ENCODE measurements at regions not wholly inside any gene's neighbourhood (a gene's known extent, or its start where the extent isn't known, plus 50 kb on each side); places are given as distances from the start of the nearest gene placed in this dataset.
"Not testable (repeated sequence)": the region's sequence is repeated elsewhere in the genome, so short reads cannot be mapped to it uniquely, and the experiment has no call there.

DNA sequence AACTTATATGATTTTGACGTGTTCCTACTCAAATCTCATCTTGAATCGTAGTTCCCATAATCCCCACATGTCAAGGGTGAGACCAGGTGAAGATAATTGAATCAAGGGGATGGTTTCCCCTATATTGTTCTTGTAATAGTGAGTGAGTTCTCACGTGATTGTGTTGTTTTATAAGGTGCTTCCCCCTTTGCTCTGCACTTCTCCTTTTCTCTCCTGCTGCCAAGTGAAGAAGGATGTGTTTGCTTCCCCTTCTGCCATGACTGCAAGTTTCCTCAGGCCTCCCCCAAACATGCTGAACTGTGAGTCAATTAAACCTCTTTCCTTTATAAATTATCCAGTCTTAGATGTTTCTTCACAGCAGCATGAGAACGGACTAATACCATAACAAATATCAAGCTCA lies 83.2 kb downstream of the MANEA start:
- no peak for DNase-seq

DNA sequence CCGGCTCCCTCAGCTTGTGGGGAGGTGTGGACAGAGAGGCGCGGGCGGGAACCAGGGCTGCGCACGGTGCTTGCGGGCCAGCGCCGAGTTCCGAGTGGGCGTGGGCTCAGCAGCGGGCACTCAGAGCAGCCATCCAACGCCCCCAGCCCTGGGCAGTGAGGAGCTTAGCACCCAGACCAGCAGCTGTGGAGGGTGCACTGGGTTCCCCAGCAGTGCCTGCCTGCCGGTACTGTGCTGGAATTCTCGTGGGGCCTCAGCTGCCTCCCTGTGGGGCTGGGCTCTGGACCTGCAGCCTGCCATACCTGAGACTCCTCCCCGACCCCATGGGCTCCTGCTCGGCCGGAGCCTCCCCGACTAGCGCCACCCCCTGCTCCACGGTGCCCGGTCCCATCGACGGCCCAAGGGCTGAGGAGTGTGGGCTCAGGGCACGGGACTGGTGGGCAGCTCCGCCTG lies 92.7 kb downstream of the MANEA start:
- DNase-seq: no peak

DNA sequence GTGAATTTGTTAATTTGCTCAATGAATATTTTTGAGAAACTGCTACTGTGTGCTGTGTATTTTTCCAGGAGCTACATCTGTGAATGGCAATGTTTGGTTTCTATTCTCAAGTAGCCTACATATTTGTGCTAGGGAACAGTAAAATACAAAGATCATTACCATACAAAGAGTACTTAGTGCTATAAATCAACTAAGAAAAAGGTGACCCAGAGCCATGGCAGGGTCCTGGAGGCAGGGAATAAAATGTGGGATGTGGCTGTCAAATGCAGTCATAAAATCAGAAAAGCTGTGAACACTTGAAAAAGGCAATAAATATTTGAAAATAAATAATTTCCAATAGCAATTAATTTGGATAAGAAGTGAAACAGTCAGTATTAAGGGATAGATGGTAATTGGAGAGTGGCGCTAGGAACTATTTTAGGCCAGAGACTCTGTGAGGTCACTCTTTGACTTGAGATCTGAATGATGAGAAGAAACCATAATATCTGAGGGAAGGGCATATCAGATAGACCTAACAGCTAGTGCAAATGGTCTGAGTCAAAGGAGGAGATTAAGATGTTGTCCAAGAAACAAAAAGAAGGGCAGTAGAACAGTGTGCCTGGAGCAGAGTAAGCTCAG lies 98.8 kb downstream of the MANEA start:
- DNase-seq: no peak

DNA sequence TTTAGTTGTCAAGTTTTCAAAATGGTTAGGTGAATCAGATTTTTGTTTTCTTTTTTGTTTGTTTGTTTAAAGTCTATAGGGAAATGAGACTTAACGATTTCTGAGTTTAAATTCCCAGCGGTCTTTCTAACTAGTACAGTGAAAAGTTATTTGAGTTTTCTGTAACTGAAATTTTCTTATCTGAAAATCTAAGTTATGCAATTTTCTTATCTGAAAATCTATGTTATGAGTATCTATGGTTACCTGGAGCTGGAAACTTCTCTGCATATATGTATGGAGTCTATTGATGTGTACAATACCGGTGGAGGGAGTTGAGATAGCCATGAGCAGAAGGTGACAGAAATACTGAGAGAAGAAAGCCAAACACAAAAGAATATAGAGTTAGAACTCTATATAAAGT lies 102.6 kb downstream of the MANEA start:
- DNase-seq: no peak

DNA sequence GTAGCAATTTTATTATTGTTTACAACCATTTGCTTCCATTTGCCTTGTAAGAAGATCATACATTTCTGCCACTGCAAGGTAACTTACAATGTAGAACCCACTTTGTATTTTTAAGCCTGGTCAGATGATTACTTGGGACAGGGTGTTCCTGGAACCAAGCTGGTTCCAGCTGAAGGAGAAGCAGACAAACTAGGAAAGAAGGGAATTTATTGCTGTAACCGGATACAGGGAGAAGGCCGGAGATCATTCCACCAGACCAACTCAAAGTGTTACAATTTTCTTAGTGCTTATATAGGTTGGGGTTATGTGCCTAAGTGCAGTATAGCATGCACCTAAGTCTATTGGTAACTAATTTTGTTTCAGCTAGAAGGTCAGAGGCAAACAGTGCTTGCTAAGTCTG lies 104.4 kb downstream of the MANEA start:
- DNase-seq: no peak

DNA sequence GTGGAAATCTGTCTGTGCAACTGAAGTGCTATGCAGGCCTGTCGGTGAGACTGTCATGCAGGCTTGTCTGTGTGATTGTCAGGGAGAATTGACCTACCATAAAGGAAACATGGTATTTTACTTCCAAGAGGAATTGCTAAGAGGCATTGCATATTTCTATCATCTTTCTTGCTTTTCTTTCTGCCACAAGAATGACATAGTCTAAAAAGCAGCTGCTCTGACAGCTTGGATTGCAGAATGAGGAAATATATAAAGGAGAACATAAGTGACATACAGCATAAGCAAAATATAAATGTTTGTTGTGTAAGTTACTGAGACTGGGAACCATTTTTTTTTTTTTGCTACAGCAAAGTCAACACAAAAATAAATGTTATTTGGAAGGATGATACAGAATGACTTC lies 105.1 kb downstream of the MANEA start:
- DNase-seq: no peak

DNA sequence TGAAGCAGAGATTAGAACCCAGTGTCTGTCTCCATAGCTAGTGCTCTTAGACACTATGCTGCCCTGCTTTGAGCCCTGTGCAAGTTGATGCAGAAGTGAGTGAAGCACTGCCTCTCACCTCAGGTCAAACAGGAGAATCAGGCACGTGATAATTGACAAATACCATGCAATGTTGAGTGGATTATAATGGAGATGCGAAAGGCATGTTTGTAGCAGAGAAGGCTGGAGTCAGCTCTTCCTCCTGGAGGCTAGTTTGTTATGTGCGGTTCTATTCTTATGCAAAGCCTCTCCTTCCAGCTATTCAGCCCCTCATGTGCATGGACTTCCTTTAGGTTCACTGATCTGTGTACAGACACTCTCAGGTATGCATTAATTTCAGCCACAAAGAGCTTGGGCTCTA lies 108.5 kb downstream of the MANEA start:
- no peak for DNase-seq

DNA sequence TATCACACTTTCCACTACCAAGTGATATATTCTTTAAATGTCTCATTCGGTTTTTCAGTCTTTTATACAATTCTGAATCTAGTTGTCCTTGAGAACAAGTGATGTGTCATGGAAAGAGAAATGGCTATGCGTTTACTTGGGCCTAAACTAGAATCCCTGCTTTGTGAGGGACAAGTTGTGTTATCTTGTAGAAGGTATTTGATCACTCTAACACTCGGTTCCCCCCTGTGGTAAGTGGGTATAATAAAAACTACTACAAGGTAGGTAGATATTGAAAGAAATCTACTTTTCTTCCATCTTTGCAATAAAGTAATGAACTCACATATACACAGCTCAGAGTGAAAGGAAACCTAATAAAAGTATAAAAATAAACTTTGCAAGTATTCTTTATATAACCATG lies 108.9 kb downstream of the MANEA start:
- DNase-seq: no peak

DNA sequence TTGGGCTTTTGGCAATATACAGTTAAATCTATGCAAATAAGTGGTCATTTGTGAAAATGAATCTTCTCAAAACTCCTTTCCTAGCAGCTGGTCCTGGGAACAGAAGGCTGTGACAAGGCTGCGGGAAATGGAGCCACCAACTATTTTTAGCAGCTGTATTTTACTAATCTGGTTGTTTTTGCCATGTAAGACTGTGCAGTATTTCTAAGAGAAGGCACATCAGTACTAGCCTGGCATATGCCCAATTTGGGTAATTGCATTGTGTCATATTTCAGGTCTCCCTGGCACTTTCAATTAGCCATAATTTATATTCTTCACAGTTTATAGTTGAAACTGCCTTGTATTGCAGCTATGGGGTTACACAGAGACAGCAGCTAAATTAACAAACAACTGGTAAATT lies 109.6 kb downstream of the MANEA start:
- DNase-seq: no peak

DNA sequence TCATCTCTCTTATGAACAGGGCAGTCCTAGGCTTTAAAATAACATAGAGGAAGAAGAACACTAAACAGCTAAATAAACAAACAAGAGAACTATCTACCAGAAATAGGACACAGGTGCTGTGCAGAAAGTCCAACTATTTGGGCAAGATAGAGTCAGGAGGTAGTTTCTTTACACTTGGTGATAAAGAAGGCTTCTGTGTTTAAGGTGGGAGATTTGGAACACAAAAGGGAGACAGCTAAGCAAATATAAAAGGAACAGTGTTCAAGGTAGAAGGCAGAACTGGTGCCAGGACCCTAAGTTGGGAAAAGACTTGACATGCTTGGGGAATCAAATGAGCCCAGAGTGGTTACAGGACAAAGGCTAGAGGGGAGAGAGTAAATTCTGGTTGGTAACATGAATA lies 110.5 kb downstream of the MANEA start:
- DNase-seq: no peak

DNA sequence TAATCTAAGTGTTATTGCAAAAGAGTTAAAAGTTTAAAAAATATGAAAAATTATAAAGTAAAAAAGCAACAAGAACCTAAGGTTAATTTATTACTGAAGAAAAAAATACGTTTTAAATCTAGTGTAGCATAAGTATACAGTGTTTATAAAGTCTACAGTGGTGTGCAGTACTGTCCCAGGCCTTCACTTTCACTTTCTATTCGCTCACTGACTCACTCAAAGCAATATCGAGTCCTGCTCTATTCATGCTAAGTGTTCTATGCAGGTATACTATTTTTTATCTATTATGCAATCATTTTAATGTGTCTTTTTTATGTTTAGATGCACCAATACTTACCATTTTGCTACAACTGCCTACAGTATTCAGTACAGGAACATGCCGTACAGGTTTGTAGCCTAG lies 113.0 kb downstream of the MANEA start:
- peak; percentile 12 for DNase-seq

DNA sequence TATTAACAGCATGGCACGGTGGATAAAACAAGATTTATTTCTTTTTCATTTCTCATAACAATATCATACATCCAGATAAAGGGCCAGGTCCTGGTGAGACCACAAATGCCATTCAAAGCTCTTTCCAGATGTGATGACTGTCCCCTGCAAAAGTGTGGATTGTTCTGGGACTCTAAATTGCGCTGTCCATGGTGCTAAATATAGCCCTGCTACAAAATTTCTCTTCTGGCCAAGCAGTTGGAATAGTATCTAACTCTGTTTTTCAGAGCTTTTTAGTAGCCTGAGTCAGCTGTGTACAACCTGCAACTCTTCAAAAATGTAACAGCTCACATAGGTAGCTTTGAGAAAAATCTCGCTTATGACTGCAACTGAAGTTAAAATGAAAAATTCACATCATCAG lies 115.8 kb downstream of the MANEA start:
- no peak for DNase-seq

DNA sequence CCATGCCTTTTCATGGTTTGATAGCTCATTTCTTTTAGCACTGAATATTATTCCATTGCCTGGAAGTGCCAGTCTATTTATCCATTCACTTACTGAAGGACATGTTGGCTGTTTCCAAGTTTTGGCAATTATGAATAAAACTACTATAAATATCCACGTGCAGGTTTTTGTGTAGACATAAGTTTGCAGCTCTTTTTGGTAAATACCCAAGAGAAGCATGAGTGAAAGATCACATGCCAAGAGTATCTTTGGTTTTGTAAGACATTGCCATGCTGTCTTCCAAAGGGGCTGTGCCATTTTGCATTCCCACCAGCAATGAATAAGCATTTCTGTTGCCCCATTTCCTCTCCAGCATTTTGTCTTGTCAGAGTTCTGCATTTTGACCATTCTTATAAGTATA lies 120.9 kb downstream of the MANEA start:
- DNase-seq: no peak

DNA sequence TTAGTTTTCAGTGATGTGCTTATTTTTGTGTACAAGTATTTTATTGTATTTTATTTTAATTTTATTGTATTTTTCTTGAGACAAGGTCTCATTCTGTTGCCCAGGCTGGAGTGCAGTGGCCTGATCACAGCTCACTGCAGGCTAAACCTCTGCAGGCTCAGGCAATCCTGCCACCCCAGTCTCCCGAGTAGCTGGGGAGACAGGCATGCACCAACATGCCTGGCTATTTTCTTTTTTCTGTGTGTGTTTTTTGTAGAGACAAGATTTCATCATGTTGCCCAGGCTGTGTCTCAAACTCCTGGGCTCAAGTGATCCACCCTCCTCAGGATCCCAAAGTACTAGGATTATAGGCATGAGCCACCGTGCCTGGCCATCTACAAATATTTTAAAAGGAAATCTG lies 146.3 kb downstream of the MANEA start:
- DNase-seq: no peak

DNA sequence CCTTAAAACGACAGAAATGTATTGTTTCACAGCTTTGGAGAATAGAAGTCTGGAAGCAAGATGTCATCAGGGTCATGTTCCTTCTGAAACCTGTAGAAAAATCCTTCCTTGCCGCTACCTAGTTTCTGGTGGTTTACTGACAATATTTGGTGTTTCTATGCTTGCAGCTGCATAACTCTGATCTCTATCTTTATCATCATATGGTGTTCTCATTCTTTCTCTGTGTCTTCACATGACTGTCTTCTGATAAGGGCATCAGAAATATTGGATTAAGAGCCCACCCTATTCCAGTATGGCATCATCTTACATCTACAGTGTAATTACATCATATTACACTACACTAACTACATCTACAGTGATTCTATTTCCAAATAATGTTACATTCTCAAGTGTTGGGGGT lies 148.0 kb downstream of the MANEA start:
- no peak for DNase-seq

DNA sequence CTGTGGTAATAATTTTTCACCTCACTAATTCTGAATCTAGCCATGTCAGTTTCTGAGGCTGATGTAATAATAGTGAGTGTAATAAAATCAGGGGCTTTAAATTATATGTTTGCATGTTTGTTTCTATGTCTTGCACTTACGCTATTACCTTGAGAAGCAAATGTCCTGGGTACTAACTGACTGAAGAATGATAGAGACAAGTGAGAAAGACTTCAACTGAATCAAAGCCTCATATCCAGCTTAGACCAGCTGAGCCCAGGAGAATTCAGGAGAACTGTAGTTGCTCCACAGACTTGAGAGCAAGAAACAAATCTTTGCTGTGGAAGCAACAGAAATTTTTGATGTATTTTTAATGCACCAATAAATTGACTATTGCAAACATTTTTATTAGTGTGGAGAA lies 162.8 kb downstream of the MANEA start:
- no peak for DNase-seq

DNA sequence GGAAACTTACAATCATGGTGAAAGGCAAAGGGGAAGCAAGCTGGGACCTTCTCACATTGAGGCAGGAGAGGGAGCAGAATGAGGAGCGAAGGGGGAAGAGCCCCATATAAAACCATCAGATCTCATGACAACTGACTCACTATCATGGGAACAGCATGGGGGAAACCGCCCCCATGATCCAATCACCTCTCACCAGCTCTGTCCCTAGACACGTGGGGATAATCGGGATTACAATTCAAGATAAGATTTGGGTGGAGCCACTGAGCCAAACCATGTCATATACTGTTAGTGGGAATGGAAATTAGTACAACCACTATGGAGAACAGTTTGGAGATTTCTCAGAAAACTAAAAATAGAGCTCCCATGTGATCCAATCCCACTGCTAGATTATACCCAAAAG lies 163.7 kb downstream of the MANEA start:
- no peak for DNase-seq

DNA sequence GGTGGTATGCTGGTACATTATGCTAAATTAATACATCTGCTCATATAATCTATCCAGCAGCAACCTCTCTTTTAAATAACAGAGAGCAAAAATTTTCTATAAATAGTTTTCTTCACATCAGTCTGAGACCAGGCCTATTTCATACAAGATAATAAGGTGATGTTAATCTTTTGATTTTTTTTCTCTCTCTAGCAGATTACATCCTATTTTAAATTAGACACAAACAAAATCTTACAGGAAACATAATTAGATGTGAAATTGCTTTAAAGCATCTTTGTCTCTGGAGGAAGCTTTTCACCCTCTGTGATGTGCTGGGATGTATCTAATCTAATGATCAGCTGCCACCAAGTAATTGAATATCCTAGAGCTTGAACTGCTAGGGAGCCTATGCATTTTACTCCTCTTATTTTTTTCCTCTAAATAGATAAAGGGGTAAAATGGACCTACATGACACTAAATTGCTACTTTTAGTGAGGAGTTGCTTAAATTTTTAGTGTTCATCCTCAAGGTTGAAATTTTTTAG lies 165.5 kb downstream of the MANEA start:
- DNase-seq: no peak

DNA sequence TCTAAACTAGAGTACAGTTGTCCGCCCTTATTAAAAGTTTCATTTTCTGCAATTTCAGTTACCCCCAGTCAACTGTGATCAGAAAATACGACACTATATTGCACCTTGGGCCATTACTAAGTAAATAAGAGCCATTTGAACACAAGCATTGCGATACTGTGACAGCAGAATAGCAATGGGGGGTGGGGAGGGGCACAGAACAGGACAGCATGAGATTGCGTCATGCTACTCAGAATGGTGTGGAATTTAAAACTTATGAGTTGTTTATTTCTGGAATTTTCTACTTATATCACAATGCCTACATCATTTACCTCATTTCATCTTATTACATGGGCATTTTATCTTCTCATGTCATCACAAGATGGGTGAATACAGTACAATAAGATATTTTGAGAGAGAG lies 166.3 kb downstream of the MANEA start:
- DNase-seq: no peak

DNA sequence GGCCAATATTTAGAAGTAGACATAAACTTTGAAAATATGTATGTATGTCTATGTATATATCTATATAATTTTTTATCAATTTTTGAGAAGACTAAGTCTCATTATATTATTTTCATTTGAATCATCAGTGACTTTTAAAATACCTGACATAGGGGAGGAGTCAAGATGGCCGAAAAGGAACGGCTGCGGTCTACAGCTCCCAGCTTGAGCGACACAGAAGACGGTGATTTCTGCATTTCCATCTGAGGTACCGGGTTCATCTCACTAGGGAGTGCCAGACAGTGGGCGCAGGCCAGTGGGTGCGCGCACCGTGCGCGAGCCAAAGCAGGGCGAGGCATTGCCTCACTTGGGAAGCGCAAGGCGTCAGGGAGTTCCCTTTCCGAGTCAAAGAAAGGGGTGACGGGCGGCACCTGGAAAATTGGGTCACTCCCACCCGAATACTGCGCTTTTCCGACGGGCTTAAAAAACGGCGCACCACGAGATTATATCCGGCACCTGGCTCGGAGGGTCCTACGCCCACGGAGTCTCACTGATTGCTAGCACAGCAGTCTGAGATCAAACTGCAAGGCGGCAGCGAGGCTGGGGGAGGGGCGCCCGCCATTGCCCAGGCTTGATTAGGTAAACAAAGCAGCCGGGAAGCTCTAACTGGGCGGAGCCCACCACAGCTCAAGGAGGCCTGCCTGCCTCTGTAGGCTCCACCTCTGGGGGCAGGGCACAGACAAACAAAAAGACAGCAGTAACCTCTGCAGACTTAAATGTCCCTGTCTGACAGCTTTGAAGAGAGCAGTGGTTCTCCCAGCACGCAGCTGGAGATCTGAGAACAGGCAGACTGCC lies 181.1 kb downstream of the MANEA start:
- DNase-seq: not testable (repeated sequence)

DNA sequence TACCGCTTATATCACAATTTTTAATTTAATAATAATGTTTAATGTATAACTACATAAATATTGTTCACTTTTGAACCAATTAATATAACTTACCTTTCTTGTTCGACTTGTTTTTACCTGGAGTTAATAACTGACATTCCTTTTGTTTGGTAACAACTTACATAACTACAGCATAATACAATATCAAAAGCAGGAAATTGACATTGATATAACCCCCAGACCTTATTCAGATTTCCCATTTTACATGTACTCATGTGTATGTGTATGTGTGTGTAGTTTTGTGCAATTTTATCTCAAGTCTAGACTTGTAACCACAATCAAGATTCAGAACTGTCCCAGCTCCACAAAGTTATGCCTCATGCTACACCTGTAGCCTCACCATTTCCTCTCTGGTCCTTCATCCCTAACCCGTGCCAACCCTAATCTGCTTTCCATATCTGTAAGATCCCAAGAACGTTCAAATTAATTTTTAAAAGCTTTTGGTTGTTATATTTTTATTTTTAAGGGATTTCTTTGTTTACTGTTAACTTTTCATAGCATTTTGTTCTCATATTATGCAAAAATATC lies 190.6 kb downstream of the MANEA start:
- no peak for DNase-seq

DNA sequence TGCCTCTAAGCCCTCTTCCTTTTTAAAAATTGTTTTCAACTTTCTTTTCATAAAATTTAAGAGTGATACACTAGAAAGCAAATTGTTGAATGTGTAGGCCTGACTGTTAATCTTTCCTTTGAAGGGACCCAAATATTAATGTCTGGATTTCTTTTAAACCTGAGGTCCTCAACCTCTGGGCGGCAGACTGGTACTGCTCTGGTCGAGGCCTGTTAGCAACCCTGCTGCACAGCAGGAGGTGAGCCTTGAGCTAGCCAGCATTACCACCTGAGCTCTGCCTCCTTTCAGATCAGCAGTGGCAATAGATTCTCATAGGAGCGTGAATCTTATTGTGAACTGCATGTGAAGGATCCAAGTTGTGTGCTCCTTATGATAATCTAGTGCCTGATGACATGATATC lies 191.2 kb downstream of the MANEA start:
- DNase-seq: no peak

DNA sequence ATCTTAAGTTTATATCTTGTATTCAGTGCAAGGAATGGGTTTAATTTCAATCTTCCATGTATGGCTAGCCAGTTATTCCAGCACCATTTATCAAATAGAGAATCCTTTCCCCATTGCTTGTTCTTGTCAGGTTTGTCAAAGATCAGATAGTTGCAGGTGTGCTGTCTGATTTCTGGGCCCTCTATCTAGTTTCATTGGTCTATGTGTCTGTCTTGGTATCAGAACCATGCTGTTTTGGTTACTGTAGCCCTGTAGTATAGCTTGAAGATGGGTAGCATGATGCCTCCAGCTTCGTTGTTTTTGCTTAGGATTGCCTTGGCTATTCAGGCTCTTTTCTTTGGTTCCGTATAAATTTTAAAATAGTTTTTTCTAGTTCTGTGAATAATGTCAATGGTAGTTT lies 200.0 kb downstream of the MANEA start:
- no peak for DNase-seq

DNA sequence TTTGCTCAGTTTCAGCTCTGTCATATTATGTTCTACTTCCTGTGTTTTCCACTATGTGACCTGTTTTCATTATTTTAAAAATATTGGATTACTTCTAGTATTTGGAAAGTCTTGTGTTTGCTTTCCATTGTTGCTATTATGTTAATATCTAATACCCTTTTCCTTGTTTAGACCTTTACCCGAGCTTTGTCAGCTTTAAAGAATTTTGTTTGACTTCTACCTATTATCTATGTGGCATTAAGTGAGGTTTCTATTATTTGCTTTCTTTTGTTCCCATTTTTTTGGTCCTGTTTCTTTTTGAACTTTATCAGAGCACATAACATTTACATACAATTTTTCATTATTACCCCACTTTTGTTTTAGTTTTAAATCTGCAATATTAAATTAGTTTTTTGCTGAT lies 202.7 kb downstream of the MANEA start:
- DNase-seq: no peak
